Activated naive CD4-positive, alpha-beta T cell treated with anti-CD3 and anti-CD28 coated beads, Interleukin-2, amount 50 U/mL, for 24 hours (primary cell): ENCODE measurements at regions not wholly inside any gene's neighbourhood (a gene's known extent, or its start where the extent isn't known, plus 50 kb on each side); places are given as distances from the start of the nearest gene placed in this dataset.

ENCODE experiments used
- H3K27ac Mint-ChIP-seq: one replicate; pipeline ENCODE4 v1.8.0; 2021; ENCODE audit warnings: mild to moderate bottlenecking, mixed read lengths
- H3K27me3 Mint-ChIP-seq: one replicate; pipeline ENCODE4 v1.8.0; 2021; ENCODE audit warnings: mixed read lengths
- H3K36me3 Mint-ChIP-seq: one replicate; pipeline ENCODE4 v1.8.0; 2021; ENCODE audit warnings: mixed read lengths
- H3K4me1 Mint-ChIP-seq: one replicate; pipeline ENCODE4 v1.8.0; 2021; ENCODE audit warnings: mixed read lengths
- H3K4me3 Mint-ChIP-seq: one replicate; pipeline ENCODE4 v1.8.0; 2021; ENCODE audit warnings: mild to moderate bottlenecking, mixed read lengths
- H3K9me3 Mint-ChIP-seq: one replicate; pipeline ENCODE4 v1.8.0; 2021; ENCODE audit warnings: mixed read lengths

- H3K9me3 Mint-ChIP-seq, result no peaks in the 10 kb centered on the region
- no peaks in the 10 kb centered on the region for H3K27me3 Mint-ChIP-seq
- H3K4me3 Mint-ChIP-seq, result no peak overlapping the region
- H3K4me1 Mint-ChIP-seq, result no peaks in the 10 kb centered on the region
- no peak overlapping the region for H3K27ac Mint-ChIP-seq
- H3K36me3 Mint-ChIP-seq, result no peaks in the 10 kb centered on the region
Observed at GRCh38 chr9:107172979-107173347, 110.1 kb upstream of the RAD23B start.

- H3K27ac Mint-ChIP-seq, result no peak overlapping the region
- no peaks in the 10 kb centered on the region for H3K4me1 Mint-ChIP-seq
- no peaks in the 10 kb centered on the region for H3K27me3 Mint-ChIP-seq
- no peak overlapping the region for H3K4me3 Mint-ChIP-seq
- H3K9me3 Mint-ChIP-seq, result no peaks in the 10 kb centered on the region
- no peaks in the 10 kb centered on the region for H3K36me3 Mint-ChIP-seq
Observed at GRCh38 chr9:107173422-107174180, 109.5 kb upstream of the RAD23B start.

- Mint-ChIP-seq H3K27ac (no peak overlapping the region), H3K9me3 (no peaks in the 10 kb centered on the region), H3K27me3 (no peaks in the 10 kb centered on the region), H3K4me3 (no peak overlapping the region), H3K36me3 (no peaks in the 10 kb centered on the region), H3K4me1 (no peaks in the 10 kb centered on the region)
Observed at GRCh38 chr9:107174441-107174840, 108.6 kb upstream of the RAD23B start.

- Mint-ChIP-seq H3K4me3 (no peak overlapping the region), H3K27me3 (peaks cover 2% of the 10 kb centered on the region), H3K27ac (no peak overlapping the region), H3K4me1 (no peaks in the 10 kb centered on the region), H3K9me3 (no peaks in the 10 kb centered on the region), H3K36me3 (no peaks in the 10 kb centered on the region)
Observed at GRCh38 chr9:107175041-107175440, 108.0 kb upstream of the RAD23B start.

GRCh38 chr9:107175816-107176435 lies 107.2 kb upstream of the RAD23B start:
- no peaks in the 10 kb centered on the region for H3K36me3 Mint-ChIP-seq
- no peak overlapping the region for H3K4me3 Mint-ChIP-seq
- peaks cover 2% of the 10 kb centered on the region for H3K27me3 Mint-ChIP-seq
- no peaks in the 10 kb centered on the region for H3K9me3 Mint-ChIP-seq
- no peak overlapping the region for H3K27ac Mint-ChIP-seq
- H3K4me1 Mint-ChIP-seq, result no peaks in the 10 kb centered on the region

GRCh38 chr9:107176436-107177151 lies 106.5 kb upstream of the RAD23B start:
- Mint-ChIP-seq H3K27ac (no peak overlapping the region), H3K4me3 (no peak overlapping the region), H3K4me1 (no peaks in the 10 kb centered on the region), H3K9me3 (no peaks in the 10 kb centered on the region), H3K36me3 (no peaks in the 10 kb centered on the region), H3K27me3 (peaks cover 2% of the 10 kb centered on the region)

- Mint-ChIP-seq H3K36me3 (no peaks in the 10 kb centered on the region), H3K9me3 (peaks cover 3% of the 10 kb centered on the region), H3K27ac (no peak overlapping the region), H3K4me1 (no peaks in the 10 kb centered on the region), H3K4me3 (no peak overlapping the region), H3K27me3 (peaks cover 2% of the 10 kb centered on the region)
Observed at GRCh38 chr9:107177243-107177839, 105.7 kb upstream of the RAD23B start.

GRCh38 chr9:107177857-107178256 lies 105.2 kb upstream of the RAD23B start:
- Mint-ChIP-seq H3K4me3 (no peak overlapping the region), H3K36me3 (no peaks in the 10 kb centered on the region), H3K27me3 (peaks cover 2% of the 10 kb centered on the region), H3K9me3 (peaks cover 6% of the 10 kb centered on the region), H3K4me1 (no peaks in the 10 kb centered on the region), H3K27ac (no peak overlapping the region)

GRCh38 chr9:107178293-107178692 lies 104.8 kb upstream of the RAD23B start:
- peaks cover 10% of the 10 kb centered on the region for H3K9me3 Mint-ChIP-seq
- H3K27ac Mint-ChIP-seq, result no peak overlapping the region
- H3K36me3 Mint-ChIP-seq, result peaks cover 1% of the 10 kb centered on the region
- peaks cover 2% of the 10 kb centered on the region for H3K27me3 Mint-ChIP-seq
- no peak overlapping the region for H3K4me3 Mint-ChIP-seq
- H3K4me1 Mint-ChIP-seq, result no peaks in the 10 kb centered on the region

GRCh38 chr9:107180206-107180605 lies 102.9 kb upstream of the RAD23B start:
- H3K27me3 Mint-ChIP-seq, result peaks cover 5% of the 10 kb centered on the region

GRCh38 chr9:107183176-107183575 lies 99.9 kb upstream of the RAD23B start:
- H3K36me3 Mint-ChIP-seq, result peaks cover 7% of the 10 kb centered on the region
- peaks cover 27% of the 10 kb centered on the region for H3K9me3 Mint-ChIP-seq
- no peak overlapping the region for H3K4me3 Mint-ChIP-seq
- no peaks in the 10 kb centered on the region for H3K4me1 Mint-ChIP-seq
- H3K27ac Mint-ChIP-seq, result no peak overlapping the region
- H3K27me3 Mint-ChIP-seq, result peaks cover 10% of the 10 kb centered on the region

More at GRCh38 chr9:107180206-107180605, 102.9 kb upstream of the RAD23B start:
- Mint-ChIP-seq H3K4me3 (no peak overlapping the region), H3K36me3 (peaks cover 7% of the 10 kb centered on the region), H3K9me3 (peaks cover 27% of the 10 kb centered on the region), H3K27ac (no peak overlapping the region), H3K4me1 (no peaks in the 10 kb centered on the region)

GRCh38 chr9:107188376-107188775 lies 94.7 kb upstream of the RAD23B start:
- Mint-ChIP-seq H3K4me1 (no peaks in the 10 kb centered on the region), H3K4me3 (no peak overlapping the region), H3K27me3 (peaks cover 10% of the 10 kb centered on the region), H3K9me3 (peaks cover 17% of the 10 kb centered on the region), H3K36me3 (peaks cover 5% of the 10 kb centered on the region), H3K27ac (no peak overlapping the region)

- Mint-ChIP-seq H3K4me1 (no peaks in the 10 kb centered on the region), H3K27me3 (peaks cover 6% of the 10 kb centered on the region), H3K27ac (no peak overlapping the region), H3K4me3 (no peak overlapping the region), H3K36me3 (no peaks in the 10 kb centered on the region), H3K9me3 (no peaks in the 10 kb centered on the region)
Observed at GRCh38 chr9:107190061-107190935, 92.8 kb upstream of the RAD23B start.

GRCh38 chr9:107190936-107191290 lies 92.2 kb upstream of the RAD23B start:
- no peak overlapping the region for H3K27ac Mint-ChIP-seq
- no peaks in the 10 kb centered on the region for H3K36me3 Mint-ChIP-seq
- no peaks in the 10 kb centered on the region for H3K4me1 Mint-ChIP-seq
- H3K9me3 Mint-ChIP-seq, result no peaks in the 10 kb centered on the region
- H3K27me3 Mint-ChIP-seq, result peaks cover 4% of the 10 kb centered on the region
- H3K4me3 Mint-ChIP-seq, result no peak overlapping the region

- Mint-ChIP-seq H3K36me3 (no peaks in the 10 kb centered on the region), H3K4me3 (no peak overlapping the region), H3K4me1 (no peaks in the 10 kb centered on the region), H3K27ac (no peak overlapping the region), H3K9me3 (no peaks in the 10 kb centered on the region), H3K27me3 (peaks cover 2% of the 10 kb centered on the region)
Observed at GRCh38 chr9:107193251-107193650, 89.8 kb upstream of the RAD23B start.
